ENCODE measurements at regions not wholly inside any gene's neighbourhood (a gene's known extent, or its start where the extent isn't known, plus 50 kb on each side); places are given as distances from the start of the nearest gene placed in this dataset.

GRCh38 chrX:112473654-112474053 lies 206.1 kb downstream of the LHFPL1 start:
- Histone ChIP-seq H3K23ac (ENCODE audit: insufficient read length) (no peak overlapping the region), H3K14ac (ENCODE audit: insufficient read length) (no peak overlapping the region), H3K27ac (ENCODE audit: low read depth, low read length) (no peak overlapping the region), H2AK5ac (ENCODE audit: low read depth, low read length) (no peak overlapping the region), H2BK5ac (ENCODE audit: low read depth, low read length) (no peak overlapping the region), H2BK12ac (ENCODE audit: low read depth, low read length) (no peak overlapping the region), H4K91ac (replicated peaks; ENCODE audit: insufficient read length, low read length) (no peak overlapping the region), H3K79me2 (ENCODE audit: control insufficient read depth in 1 of 2, insufficient read depth in 2 of 2, low read length in 2 of 2) (no peaks in the 10 kb centered on the region), H2BK20ac (ENCODE audit: low read length) (no peak overlapping the region), H2BK120ac (replicated peaks; ENCODE audit: low read depth, low read length) (no peak overlapping the region), H3K4me1 (replicated peaks in 1 of 4; ENCODE audit: control insufficient read depth in 3 of 4, insufficient read depth in 4 of 4, low read length in 3 of 4) (peaks cover 0 to 3% (median 0%) of the 10 kb centered on the region in 4 experiments; a peak in 2 of 7 replicates), H4K5ac (ENCODE audit: insufficient read length, low read depth, low read length) (no peak overlapping the region), H3K27me3 (replicated peaks in 1 of 4; ENCODE audit: control insufficient read depth in 3 of 4, extremely low read depth in 1 of 4, insufficient read depth in 3 of 4, low read length in 3 of 4) (no peaks in the 10 kb centered on the region), H2AFZ (ENCODE audit: low read length) (no peak overlapping the region), H4K8ac (ENCODE audit: extremely low read depth, insufficient read depth, low read length) (no peak overlapping the region), H3K18ac (ENCODE audit: extremely low read depth, low read length) (no peak overlapping the region), H3K9me3 (ENCODE audit: insufficient read depth in 2 of 2, low read depth in 1 of 2, low read length in 1 of 2) (no peaks in the 10 kb centered on the region), H3K23me2 (ENCODE audit: low read depth, low read length) (no peaks in the 10 kb centered on the region), H3K56ac (replicated peaks; ENCODE audit: insufficient read length, low read depth, low read length) (no peak overlapping the region), H3K4me2 (ENCODE audit: insufficient read depth in 1 of 2, low read depth in 2 of 2, low read length in 2 of 2) (no peak overlapping the region), H2BK15ac (ENCODE audit: low read length) (no peak overlapping the region), H3K4ac (replicated peaks; ENCODE audit: insufficient read length, low read depth, low read length) (no peak overlapping the region), H3K4me3 (ENCODE audit: extremely low read depth in 1 of 4, insufficient read depth in 2 of 4, low read depth in 3 of 4, low read length in 4 of 4) (no peak overlapping the region), H3K9ac (replicated peaks in 1 of 4; ENCODE audit: extremely low read depth in 1 of 4, low read depth in 3 of 4, low read length in 3 of 4) (no peak overlapping the region), H4K20me1 (replicated peaks in 1 of 2; ENCODE audit: control insufficient read depth in 1 of 2, insufficient read depth in 2 of 2, low read length in 2 of 2) (no peaks in the 10 kb centered on the region), H3K79me1 (ENCODE audit: low read depth, low read length) (no peaks in the 10 kb centered on the region), H3K36me3 (ENCODE audit: control insufficient read depth in 2 of 4, insufficient read depth in 4 of 4, low read length in 3 of 4) (no peaks in the 10 kb centered on the region)
- WGBS, 2 experiments (ENCODE audit: extremely low coverage in 1 of 2, insufficient coverage in 1 of 2, insufficient read length in 1 of 2, insufficient replicate concordance in 2 of 2, low coverage in 1 of 2, low lambda C conversion rate in 2 of 2, missing lambda C conversion rate in 1 of 2) = 90% methylated on average over 2 of the region's 3 CpGs; no CpG with 5 or more reads in 1 of the 2 experiments
- peak; percentile 7 for FAIRE-seq
- CTCF ChIA-PET (ENCODE audit: partially characterized antibody) = no interaction called here
- POLR2A ChIA-PET (ENCODE audit: partially characterized antibody) = no interaction called here
- no peak for DNase-seq (ENCODE audit: low read depth in 1 of 2, low spot score in 2 of 2)
- TF ChIP-seq SRF (IDR thresholded peaks at IDR 0.05; ENCODE audit: low read depth, low read length) = peak; percentile 81
- no peak for TF ChIP-seq TAF7 (optimal IDR thresholded peaks at IDR 0.05; ENCODE audit: borderline replicate concordance, low read depth, low read length)
